Amygdala (tissue), 56 donors: ENCODE measurements at regions not wholly inside any gene's neighbourhood (a gene's known extent, or its start where the extent isn't known, plus 50 kb on each side); places are given as distances from the start of the nearest gene placed in this dataset.
"Not testable (repeated sequence)": the region's sequence is repeated elsewhere in the genome, so short reads cannot be mapped to it uniquely, and the experiment has no call there.

Experiments
- DNase-seq, 56 donors: peaks; one replicate each; lab custom pipeline; 2025; lab: John Stamatoyannopoulos, UW

DNA sequence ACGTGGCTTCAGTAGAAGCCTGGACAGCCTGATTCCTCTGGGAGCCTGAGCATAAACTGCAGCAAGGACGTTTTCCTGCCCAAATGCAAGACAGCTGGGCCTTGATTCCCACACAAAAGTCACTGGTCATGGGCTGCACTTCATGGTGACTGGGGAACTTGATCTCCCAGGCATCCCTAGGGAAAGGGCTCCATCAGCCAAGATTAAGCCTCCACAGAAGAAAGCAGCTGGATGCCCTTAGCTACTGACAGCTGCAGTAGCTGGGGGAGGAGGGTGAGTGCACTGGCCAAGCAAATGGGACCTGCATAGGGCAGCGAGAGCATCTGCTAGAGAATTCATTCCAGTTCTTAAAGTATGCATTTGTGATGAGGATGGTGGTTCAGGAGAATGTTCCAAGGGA lies 267.4 kb upstream of the ISX start:
- DNase-seq: no peak

- no peak for DNase-seq
Observed at GRCh38 chr22:34800260-34800980, 265.5 kb upstream of the ISX start.

GRCh38 chr22:34801221-34801620 lies 264.7 kb upstream of the ISX start:
- DNase-seq: no peak

DNA sequence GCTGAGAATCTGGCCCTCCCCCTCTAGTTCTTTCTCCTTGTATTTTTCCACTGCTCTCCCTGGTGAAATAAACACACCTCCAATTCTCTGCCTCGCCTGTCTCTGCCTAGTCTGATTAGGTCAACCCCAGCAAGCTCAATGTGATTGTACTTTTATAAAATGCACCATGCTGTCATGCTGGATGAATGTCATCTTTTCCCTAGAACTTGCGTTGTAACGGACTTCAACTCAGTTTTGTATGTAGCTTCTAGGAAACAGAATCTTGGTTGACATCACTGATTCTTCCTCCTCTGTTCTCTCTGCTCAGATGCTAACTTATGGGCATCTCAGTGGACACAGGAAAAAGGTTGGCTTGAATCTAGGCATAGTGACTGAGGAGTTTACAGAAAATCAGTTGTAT lies 261.9 kb upstream of the ISX start:
- DNase-seq: no peak

DNA sequence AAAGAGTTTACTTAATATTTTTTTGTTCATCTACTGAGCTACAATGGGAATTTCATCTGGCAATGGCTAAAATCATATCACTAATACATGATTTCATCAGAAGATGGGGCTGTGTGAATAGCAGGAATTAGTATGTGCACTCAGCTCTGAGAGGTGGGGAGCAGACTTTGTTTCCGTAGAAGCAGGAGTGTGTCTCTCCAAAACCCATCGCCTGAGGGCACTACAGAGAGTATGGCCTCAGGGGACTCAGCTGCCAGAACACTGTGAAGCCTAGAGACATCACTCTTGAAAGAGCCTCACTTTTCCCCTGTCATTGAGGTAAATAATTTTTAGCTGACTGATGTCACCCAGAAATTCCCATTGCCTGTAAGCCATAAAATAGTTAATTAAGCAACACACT lies 261.4 kb upstream of the ISX start:
- no peak for DNase-seq

DNA sequence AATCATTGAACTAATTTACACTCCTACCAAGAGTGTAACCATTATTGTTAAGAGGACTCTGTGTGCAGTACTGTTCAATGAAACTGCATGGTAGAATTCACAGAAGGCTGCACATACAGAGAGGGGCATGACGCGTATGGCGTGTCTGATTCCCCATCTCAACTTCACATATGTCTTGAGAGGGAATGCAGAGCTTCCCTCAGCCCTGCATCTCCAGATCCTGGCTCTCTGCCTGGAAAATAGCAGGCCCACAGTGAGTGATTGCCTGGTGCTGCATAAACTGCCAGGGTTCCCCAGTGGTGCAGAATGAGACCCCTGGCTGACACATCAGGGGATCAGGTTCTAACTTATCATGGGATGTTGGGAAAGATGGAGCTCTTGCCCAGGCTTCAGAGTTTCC lies 260.2 kb upstream of the ISX start:
- no peak for DNase-seq

GRCh38 chr22:34808618-34809017 lies 257.3 kb upstream of the ISX start:
- no peak for DNase-seq

DNA sequence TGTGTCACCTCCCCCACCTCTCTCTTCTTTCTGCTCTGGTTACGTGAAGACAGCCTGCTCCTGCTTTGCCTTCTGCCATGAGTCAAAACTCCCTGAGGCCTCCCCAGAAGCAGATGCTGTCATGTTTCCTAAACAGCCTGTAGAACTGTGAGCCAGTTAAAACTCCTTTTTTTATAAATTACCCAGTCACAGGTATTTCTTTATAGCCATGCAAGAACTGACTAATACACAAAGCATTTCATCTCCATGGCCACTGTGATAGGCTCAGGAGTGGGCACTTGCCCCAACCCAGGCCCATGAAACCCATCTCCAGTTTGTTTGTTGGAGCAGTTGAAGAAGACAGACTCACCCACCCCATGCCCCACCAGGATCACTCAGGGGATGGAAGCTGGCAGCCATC lies 253.3 kb upstream of the ISX start:
- no peak for DNase-seq

GRCh38 chr22:34814260-34815025 lies 251.5 kb upstream of the ISX start:
- DNase-seq: no peak

DNA sequence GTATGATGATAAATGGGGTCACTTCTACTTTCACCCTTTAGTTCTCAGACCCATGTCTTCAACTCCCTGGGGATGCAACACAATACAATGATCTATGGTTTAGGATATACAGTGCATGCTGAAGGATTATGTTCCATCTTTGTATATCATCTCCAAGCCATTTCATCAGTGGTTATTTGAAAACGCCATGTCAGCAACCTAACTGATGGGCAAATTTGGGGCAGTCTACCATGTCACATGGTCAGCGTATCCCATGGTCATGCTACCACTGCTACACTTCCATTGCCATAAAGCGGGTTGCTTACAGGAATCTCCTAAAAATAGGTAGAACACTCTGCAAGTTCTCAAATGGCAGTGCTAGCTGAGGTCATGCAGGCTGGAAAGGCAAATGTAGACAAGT lies 236.5 kb upstream of the ISX start:
- DNase-seq: no peak

- DNase-seq: no peak
Observed at GRCh38 chr22:34834059-34834458, 231.9 kb upstream of the ISX start.

- DNase-seq: not testable (repeated sequence)
Observed at GRCh38 chr22:34834541-34834940, 231.4 kb upstream of the ISX start.

DNA sequence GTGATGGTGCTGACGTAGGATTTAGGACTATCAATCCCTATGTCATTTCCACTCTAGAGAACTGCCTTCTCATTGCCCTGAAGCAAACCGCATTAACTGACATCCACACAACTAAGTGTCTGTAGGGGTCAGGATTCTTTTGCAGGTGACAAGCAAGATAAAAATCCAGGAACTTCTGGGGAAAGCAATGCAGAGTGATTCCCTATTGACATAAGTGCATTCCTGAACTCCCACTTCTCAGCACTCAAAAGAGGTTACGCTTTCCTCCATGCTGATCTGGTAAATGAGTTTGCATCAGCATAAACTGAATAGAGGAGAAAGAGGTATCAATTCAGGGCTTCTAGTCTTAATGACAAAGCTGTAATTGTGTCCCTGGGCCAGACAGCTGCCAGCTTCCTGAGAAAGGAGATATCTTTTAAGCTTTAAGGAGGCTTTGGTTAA lies 224.6 kb upstream of the ISX start:
- DNase-seq: no peak

DNA sequence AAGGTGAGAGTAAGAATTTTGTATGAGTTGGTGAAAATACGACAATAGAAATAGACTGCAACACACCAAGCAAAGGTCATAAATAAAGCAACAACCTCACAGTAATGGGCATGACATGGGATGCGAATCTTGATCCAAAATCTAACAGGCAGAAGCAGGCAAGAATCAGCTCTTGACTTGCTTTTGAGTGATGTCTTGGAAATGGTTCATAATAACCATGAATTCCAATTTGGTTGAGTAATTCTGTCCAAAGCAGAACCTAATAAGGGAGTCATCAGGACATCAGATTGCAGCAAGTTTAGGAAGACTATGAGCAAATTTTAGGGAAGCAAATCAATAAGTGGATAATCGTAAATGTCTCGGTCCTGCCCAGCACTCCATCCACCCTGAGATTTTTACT lies 224.0 kb upstream of the ISX start:
- no peak for DNase-seq

DNA sequence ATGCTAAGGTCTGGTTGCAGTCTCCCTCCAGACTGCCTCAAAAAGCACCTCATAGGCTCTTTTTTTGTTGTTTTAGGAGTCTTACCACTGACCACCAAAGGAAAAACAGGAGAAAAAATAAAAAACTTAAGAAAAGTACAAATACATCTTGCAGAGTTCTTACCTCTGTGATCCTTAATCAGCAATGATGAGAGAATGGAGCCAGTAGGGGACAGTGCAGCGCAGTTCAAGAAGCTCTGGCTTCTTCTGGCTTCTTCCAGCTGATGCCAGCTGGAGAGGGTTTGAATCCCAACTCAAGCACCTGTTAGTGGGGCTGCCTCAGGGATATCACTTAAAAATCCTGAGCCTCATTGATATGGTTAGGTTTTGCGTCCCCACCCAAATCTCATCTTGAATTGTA lies 223.3 kb upstream of the ISX start:
- no peak for DNase-seq

GRCh38 chr22:34843743-34844142 lies 222.2 kb upstream of the ISX start:
- not testable (repeated sequence) for DNase-seq

DNA sequence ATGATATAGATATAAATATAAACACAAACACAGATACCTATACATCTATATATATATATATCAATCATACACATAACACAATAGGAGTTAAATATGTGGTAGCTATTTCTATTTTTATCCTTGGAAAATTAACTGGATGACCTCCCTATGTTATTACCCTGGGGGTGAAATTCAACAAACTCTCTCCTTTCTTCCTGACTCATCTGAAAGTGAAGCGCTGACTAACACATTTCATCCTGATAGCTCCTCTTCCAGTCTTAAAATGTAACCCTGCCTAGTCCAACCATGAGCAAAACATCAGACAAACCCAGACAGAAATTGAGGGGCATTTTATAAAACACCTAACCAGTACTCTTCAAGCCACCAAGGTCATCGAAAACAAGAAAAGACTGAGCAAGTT lies 220.6 kb upstream of the ISX start:
- no peak for DNase-seq

DNA sequence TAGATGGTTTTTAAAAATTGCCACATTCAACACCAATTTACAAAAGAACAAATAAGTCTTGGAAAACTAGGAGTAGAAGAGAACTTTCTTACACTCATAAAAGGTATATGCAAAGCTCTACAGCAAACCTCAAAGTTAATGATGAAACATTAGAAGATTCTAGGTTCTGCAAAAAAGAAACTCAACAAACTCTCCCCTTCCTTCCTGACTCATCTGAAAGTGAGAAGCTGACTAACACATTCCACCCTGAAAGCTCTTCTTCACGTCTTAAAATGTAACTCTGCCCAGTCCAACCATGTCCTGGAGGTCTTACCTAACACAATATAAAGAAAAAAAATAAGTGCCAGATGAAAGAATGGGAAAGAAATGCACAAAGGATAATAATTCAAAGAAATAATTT lies 218.9 kb upstream of the ISX start:
- DNase-seq: no peak

- no peak for DNase-seq
Observed at GRCh38 chr22:34849965-34850364, 216.0 kb upstream of the ISX start.

DNA sequence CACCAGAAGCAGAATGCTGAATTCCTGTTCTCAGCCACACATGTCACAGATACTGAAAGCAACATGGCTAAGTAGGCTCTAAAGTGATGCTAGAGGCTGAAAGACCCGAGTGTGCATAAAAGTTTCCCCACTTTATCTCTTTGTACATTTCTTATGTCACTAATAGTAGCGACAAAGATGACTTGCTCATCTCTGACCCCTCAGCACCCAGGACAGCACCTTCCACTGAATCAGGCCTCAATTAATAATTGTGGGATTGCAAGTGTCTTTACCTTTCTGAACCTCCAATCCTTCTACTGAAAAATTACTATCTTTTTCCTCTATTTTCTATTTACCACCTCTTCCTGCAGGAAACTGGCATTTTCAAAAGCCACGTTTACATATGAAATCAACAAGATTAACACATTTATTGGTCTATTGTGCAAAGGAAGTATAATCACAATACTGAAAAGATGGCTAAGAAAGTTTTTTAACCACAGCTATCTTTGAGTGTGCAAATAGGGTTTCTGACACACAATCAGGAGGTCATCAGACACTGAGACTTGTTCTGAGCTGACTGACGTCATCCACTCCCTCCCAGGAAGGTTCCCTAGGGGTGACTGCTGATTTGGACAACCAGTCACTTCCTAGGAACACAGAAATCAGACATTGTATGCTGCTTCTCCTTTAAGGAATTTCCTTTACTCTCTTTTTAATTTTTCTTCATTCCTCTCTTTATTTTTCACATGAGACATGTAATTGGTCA lies 213.9 kb upstream of the ISX start:
- DNase-seq: no peak

DNA sequence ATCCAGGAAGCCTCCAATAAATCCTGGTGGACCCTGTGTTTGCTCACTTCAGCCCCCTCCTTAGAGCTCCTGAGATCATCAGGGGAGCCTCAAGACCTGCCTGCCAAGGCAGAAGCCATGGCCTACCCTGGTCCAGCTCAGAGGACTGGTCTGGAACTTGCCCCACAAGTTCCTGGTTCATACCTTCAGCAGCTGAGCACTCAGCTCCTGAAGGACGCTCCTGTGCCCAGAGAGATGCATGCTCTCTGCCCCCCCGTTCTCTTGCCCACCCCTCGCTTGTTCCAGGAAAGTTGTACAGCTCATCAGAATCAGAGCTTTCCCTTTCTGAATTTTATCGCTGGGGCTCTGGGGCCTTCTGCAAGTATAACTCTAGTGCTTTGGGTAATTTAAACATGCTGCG lies 210.5 kb upstream of the ISX start:
- DNase-seq: no peak

- DNase-seq: no peak
Observed at GRCh38 chr22:34858066-34858465, 207.9 kb upstream of the ISX start.
